ENCODE measurements at regions not wholly inside any gene's neighbourhood (a gene's known extent, or its start where the extent isn't known, plus 50 kb on each side); places are given as distances from the start of the nearest gene placed in this dataset.
"Not testable (repeated sequence)": the region's sequence is repeated elsewhere in the genome, so short reads cannot be mapped to it uniquely, and the experiment has no call there.

- H3K9me3 ChIP-seq = no peaks in the 10 kb centered on the region
- ATAC-seq (no peak), DNase-seq (no peak)
- H3K36me3 ChIP-seq (replicated peaks in 1 of 2; ENCODE audit: insufficient read depth in 1 of 2, low read depth in 2 of 2) = no peaks in the 10 kb centered on the region
- intact Hi-C loops (cut with DNase I) = no loop called here
- TF ChIP-seq POLR2A (IDR thresholded peaks at IDR 0.05) = no peak
- no peak for TF ChIP-seq CTCF (IDR thresholded peaks at IDR 0.05)
- no peak overlapping the region for H3K4me3 ChIP-seq
- no peaks in the 10 kb centered on the region for H3K27me3 ChIP-seq
- WGBS, 2 donors = 72 to 73% methylated on average over 7 of the region's 7 CpGs
- no peak overlapping the region for H3K27ac ChIP-seq
- H3K4me1 ChIP-seq = peaks cover 5% of the 10 kb centered on the region
Measured at GRCh38 chr2:2456721-2457120, 125.6 kb upstream of the MYT1L start.

- Histone ChIP-seq H3K4me3 (no peak overlapping the region), H3K27me3 (no peaks in the 10 kb centered on the region), H3K36me3 (replicated peaks in 1 of 2; ENCODE audit: insufficient read depth in 1 of 2, low read depth in 2 of 2) (no peaks in the 10 kb centered on the region), H3K9me3 (no peaks in the 10 kb centered on the region), H3K27ac (no peak overlapping the region), H3K4me1 (peaks cover 5% of the 10 kb centered on the region)
- ATAC-seq (no peak), DNase-seq (no peak)
- WGBS, 2 donors = 62 to 66% methylated on average over 6 of the region's 6 CpGs
- intact Hi-C loops (cut with DNase I) = no loop called here
- TF ChIP-seq POLR2A (IDR thresholded peaks at IDR 0.05) (no peak), CTCF (IDR thresholded peaks at IDR 0.05) (no peak)
Measured at GRCh38 chr2:2455151-2455550, 124.1 kb upstream of the MYT1L start.

GRCh38 chr2:2452961-2453360 is 121.9 kb upstream of the MYT1L start:
- no peaks in the 10 kb centered on the region for H3K36me3 ChIP-seq (replicated peaks in 1 of 2; ENCODE audit: insufficient read depth in 1 of 2, low read depth in 2 of 2)

GRCh38 chr2:2451275-2451674 is 120.2 kb upstream of the MYT1L start:
- H3K36me3 ChIP-seq (replicated peaks in 1 of 2; ENCODE audit: insufficient read depth in 1 of 2, low read depth in 2 of 2); ATAC-seq; H3K27me3 ChIP-seq; H3K4me3 ChIP-seq; H3K4me1 ChIP-seq; DNase-seq; intact Hi-C loops (cut with DNase I); H3K27ac ChIP-seq; H3K9me3 ChIP-seq: not testable (repeated sequence)
- 48% methylated on average over 4 of the region's 4 CpGs; no CpG with 5 or more reads in 1 of the 2 donors for WGBS, 2 donors

More at GRCh38 chr2:2452961-2453360, 121.9 kb upstream of the MYT1L start:
- TF ChIP-seq CTCF (IDR thresholded peaks at IDR 0.05) (no peak), POLR2A (IDR thresholded peaks at IDR 0.05) (no peak)
- Histone ChIP-seq H3K9me3 (no peaks in the 10 kb centered on the region), H3K4me3 (no peak overlapping the region), H3K4me1 (no peaks in the 10 kb centered on the region), H3K27me3 (no peaks in the 10 kb centered on the region), H3K27ac (no peak overlapping the region)
- intact Hi-C loops (cut with DNase I) = no loop called here
- no peak for ATAC-seq
- DNase-seq = no peak
- 33 to 40% methylated on average over 4 of the region's 4 CpGs for WGBS, 2 donors

GRCh38 chr2:2448178-2448577 is 117.1 kb upstream of the MYT1L start:
- no peak for DNase-seq
- no peak for ATAC-seq
- H3K4me3 ChIP-seq = no peak overlapping the region
- intact Hi-C loops (cut with DNase I) = no loop called here
- WGBS, 2 donors = 58 to 61% methylated on average over 4 of the region's 4 CpGs
- no peak overlapping the region for H3K27ac ChIP-seq
- no peaks in the 10 kb centered on the region for H3K4me1 ChIP-seq
- H3K36me3 ChIP-seq (replicated peaks in 1 of 2; ENCODE audit: insufficient read depth in 1 of 2, low read depth in 2 of 2) = no peaks in the 10 kb centered on the region
- TF ChIP-seq CTCF (IDR thresholded peaks at IDR 0.05) (no peak), POLR2A (IDR thresholded peaks at IDR 0.05) (no peak)
- no peaks in the 10 kb centered on the region for H3K9me3 ChIP-seq
- H3K27me3 ChIP-seq = no peaks in the 10 kb centered on the region

Data from body of pancreas (tissue), 4 donors.